ENCODE measurements at regions not wholly inside any gene's neighbourhood (a gene's known extent, or its start where the extent isn't known, plus 50 kb on each side); places are given as distances from the start of the nearest gene placed in this dataset.

DNA sequence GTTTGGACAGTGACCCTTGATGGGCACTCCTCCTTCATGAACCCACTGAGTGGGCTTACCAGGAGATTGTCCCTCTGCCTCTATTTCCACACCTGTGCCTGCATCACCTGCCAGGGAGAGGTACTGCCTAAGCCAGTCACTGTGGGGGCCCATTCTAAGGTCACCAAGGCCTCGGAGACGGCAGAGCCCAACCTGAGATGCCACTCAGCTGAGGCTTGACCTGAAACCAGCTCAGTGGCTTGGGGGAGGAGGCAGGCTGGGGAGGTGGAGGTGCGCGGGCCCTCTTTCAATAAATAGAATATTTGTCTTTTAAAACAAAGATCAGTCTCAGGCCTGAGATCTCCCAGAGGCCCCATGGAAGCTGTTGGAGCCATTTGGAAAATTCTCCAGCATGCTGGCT is 84.5 kb downstream of the DHCR7 start:
- TF ChIP-seq, protein P1, sequence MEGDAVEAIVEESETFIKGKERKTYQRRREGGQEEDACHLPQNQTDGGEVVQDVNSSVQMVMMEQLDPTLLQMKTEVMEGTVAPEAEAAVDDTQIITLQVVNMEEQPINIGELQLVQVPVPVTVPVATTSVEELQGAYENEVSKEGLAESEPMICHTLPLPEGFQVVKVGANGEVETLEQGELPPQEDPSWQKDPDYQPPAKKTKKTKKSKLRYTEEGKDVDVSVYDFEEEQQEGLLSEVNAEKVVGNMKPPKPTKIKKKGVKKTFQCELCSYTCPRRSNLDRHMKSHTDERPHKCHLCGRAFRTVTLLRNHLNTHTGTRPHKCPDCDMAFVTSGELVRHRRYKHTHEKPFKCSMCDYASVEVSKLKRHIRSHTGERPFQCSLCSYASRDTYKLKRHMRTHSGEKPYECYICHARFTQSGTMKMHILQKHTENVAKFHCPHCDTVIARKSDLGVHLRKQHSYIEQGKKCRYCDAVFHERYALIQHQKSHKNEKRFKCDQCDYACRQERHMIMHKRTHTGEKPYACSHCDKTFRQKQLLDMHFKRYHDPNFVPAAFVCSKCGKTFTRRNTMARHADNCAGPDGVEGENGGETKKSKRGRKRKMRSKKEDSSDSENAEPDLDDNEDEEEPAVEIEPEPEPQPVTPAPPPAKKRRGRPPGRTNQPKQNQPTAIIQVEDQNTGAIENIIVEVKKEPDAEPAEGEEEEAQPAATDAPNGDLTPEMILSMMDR (conservative IDR thresholded peaks at IDR 0.05; ENCODE audit: low read depth, low read length), result no peak
- no peak for TF ChIP-seq EZH2 (IDR thresholded peaks at IDR 0.05; ENCODE audit: borderline replicate concordance, low read depth, low read length, poor library complexity, severe bottlenecking)

Data from A673 (cell line).